ENCODE measurements at regions not wholly inside any gene's neighbourhood (a gene's known extent, or its start where the extent isn't known, plus 50 kb on each side); places are given as distances from the start of the nearest gene placed in this dataset.
"Not testable (repeated sequence)": the region's sequence is repeated elsewhere in the genome, so short reads cannot be mapped to it uniquely, and the experiment has no call there.

DNA sequence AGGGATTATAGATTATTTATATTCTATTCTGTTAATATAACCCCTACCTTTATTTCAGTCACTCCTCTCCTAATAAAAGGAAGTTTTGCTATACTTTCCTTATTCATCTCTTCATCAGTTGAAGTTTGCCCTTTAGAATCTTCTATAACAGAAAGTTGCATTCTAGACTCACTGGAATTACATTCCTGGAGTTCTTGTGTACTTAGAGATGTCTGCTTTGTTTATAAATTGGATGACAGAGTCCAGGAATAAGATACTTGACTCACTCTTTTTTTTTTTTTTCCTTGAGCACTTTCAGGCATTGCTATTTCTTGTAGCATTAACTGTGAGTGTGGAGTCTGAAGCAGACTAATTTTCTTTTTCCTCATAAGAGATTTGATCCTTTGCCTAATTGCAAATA lies 640.8 kb downstream of the XPNPEP1 start:
- DNase-seq (ENCODE audit: low read depth in 3 of 3) = no peak

DNA sequence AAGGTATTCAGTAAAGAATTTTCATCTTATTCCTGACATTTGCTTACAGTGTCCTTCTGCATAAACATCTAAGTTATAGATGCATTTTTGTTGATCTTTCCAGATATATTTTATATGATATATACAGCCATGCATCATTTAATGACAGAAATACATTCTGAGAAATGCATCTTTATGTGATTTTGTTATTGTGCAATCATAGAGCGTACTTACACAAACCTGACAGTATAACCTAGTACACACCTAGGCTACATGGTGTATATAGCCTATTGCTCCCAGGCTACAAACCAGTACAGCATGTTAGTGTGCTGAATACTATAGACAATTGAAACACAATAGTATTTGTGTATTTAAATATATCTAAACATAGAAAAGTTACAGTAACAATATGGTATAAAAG lies 642.0 kb downstream of the XPNPEP1 start:
- no peak for DNase-seq (ENCODE audit: low read depth in 3 of 3)

DNA sequence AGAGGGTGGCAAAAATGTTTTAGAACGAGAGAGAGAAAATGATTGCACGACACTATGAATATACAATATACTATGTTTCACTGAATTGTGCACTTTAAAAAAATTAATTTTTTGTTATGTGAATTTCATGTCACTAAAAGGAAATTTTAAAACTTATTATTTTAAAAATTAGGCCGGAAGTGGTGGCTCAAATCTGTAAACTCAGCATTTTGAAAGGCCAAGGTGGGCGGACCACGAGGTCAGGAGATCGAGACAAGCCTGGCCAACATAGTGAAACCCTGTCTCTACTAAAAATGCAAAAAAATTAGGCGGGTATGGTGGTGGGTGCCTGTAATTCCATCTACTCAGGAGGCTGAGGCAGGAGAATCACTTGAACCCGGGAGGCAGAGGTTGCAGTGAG lies 642.5 kb downstream of the XPNPEP1 start:
- DNase-seq (ENCODE audit: low read depth in 3 of 3) = no peak

DNA sequence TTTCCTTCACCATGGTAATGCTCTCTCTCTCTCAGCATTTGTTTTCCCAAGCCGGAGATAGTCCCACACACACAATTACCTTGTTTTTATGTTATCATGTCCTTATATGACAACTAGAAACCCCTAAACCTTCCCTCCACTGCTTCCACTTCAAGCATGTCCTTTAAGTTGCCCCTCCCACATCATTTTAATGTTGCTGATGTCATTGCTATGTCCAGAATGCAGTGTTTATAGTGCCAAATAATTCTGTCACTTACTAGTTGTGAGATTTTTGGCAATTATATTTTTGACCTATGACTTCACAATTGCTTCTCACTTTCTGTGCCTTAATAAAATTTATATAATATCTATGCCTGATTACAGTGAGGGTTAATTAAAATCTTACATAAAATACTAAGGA lies 645.9 kb downstream of the XPNPEP1 start:
- DNase-seq (ENCODE audit: low read depth in 3 of 3) = no peak

DNA sequence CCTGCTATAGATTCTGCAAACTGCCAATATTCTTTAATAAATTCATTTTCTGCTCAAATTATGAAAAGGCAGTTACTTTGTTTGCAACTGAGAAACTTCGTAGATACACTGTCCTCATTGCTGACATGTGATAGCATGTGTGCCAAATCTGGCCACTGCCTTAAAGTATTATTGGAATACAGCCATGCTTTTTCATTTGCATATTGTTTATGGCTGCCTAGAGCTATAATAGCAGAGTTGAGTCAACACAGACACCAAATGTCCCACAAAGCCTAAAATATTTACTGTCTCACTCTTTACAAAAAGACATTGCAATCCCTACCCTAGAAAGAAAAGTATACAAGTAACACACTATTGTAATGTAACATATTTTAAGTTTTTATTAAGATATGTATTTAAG lies 647.4 kb downstream of the XPNPEP1 start:
- no peak for DNase-seq (ENCODE audit: low read depth in 3 of 3)

DNA sequence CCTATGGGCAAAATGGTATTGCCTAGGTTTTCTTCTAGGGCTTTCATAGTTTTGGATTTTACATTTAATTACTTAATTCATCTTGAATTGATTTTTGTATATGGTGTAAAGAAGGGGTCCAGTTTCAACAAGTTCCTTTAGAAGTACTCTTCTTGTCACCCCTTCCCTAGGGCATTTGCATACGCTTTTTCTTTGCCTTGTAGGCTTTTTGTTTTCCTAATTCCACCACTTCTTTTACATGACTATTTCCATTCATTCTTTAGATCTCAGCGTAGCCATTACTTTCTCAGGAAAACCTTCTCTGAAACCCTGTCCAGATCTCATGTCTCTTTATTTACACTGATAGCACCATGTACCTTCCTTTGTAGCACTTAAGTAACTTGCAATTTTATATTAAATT lies 648.6 kb downstream of the XPNPEP1 start:
- no peak for DNase-seq (ENCODE audit: low read depth in 3 of 3)

GRCh38 chr10:109270173-109270572 lies 653.1 kb downstream of the XPNPEP1 start:
- DNase-seq (ENCODE audit: low read depth in 3 of 3) = no peak

DNA sequence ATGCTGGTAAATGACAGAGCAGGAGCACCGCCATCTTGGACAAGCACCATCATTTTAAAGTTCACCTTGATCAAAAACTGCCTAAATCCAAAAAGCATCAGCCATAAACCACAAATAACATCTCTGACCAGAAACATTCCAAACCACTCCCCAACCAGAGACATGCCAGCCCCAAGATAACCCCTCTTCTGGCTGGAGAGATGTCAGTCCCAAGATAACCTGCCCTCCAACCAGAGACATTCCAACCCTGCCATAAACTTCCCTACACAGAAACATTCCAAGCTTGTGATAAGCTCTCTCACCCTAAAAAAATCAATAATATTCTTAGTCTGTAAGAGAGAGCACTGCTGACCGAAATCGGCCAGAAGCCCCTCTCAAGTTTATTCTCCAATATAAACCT lies 659.3 kb downstream of the XPNPEP1 start:
- DNase-seq (ENCODE audit: low read depth in 3 of 3) = no peak

GRCh38 chr10:109261231-109261630 lies 662.1 kb downstream of the XPNPEP1 start:
- no peak for DNase-seq (ENCODE audit: low read depth in 3 of 3)

DNA sequence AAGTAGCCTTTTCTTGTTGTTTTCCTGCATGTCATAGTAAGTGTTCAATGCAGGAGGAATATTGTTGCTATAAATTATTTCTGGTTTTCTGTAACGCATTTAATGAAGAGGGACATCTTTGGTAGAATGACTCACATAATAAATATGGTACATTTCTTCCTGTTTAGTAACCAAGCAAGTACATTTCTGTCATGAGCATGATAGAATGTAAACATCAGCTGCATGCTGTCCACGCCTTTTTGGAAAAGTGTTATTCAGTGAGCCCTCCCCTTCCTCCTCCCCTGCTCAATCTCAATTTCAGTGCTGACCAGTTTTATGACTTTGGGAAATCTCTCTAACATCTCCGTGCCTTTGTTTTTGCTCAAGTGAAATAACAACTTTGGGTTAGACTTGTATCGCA lies 664.0 kb downstream of the XPNPEP1 start:
- no peak for DNase-seq (ENCODE audit: low read depth in 3 of 3)

- DNase-seq (ENCODE audit: low read depth in 3 of 3) = no peak
These were observed 670.0 kb downstream of the XPNPEP1 start for GRCh38 chr10:109253306-109253705.

- no peak for DNase-seq (ENCODE audit: low read depth in 3 of 3)
These were observed 673.2 kb downstream of the XPNPEP1 start for GRCh38 chr10:109250152-109250551.

- DNase-seq (ENCODE audit: low read depth in 3 of 3) = no peak
These were observed 675.5 kb downstream of the XPNPEP1 start for GRCh38 chr10:109247814-109248213.

- no peak for DNase-seq (ENCODE audit: low read depth in 3 of 3)
These were observed 677.5 kb downstream of the XPNPEP1 start for GRCh38 chr10:109245821-109246220.

GRCh38 chr10:109239371-109239770 lies 683.9 kb downstream of the XPNPEP1 start:
- no peak for DNase-seq (ENCODE audit: low read depth in 3 of 3)

DNA sequence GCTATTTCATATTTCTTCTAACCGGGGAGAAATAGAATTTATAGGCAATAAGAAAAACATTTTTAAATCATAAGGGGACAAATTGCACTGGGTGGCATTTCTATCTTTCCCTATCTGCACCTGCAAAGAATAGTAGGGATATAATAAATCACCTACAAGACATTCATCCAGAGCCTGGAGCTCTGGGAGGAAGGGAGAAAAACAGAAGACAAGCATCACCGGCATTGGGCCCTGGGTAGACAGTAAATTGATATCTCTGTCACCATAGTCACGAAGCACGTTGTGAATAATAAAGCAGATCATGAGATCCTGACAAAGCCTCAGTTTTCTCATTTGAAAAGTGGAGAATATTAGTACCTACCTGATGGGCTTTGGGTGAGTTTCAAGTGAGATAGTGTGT lies 685.6 kb downstream of the XPNPEP1 start:
- no peak for DNase-seq (ENCODE audit: low read depth in 3 of 3)

GRCh38 chr10:109237050-109237449 lies 686.3 kb downstream of the XPNPEP1 start:
- no peak for DNase-seq (ENCODE audit: low read depth in 3 of 3)

- not testable (repeated sequence) for DNase-seq (ENCODE audit: low read depth in 3 of 3)
These were observed 699.8 kb downstream of the XPNPEP1 start for GRCh38 chr10:109223533-109223932.

DNA sequence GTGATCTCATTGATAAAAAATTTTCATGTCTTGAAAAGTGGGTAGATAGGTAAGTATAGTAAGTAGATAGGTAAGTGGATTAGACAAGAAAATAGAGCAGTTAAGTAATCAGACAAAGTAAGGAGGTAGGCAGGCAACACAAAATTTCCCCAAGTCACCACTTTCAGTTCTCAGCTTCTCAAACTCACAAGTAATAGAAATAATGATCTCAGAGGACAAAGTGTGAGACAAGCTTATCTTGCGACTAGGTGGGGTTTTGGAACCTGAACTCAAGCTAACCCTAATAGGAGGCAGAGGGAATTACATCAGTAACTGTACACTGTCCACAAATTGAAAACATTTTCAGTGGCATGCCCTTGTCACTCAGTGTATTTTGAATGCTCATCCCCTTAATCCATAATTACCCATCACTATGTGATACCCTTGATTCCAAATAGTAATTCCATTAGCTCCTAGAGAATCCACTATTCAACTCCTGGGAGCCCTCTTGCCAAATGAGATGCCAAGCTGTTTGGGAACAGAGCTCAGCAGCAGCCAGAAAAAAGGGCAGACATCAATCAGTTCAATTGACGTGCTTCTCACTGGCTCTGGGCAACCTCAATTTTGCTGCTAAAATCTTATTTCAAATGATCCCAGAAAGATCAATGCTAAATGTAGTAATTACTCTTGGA lies 703.2 kb downstream of the XPNPEP1 start:
- DNase-seq (ENCODE audit: low read depth in 3 of 3) = no peak

DNA sequence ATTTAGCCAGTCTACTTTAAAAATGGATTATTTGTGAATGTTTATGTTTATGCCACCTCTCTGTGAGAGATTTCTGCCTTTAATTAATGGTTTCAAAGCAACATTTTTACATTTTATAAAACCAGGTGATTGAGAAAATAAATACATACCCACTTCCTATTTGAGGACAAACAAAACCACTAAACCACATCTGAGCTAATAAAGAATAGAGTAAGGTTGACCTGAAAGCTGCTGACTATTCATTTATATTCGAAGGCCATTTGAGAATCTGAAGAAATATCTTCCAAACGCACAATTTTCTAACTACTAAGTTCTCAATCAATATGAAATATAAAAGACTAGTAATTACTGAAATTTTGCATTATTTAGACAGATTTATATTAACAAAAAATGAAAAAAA lies 705.1 kb downstream of the XPNPEP1 start:
- no peak for DNase-seq (ENCODE audit: low read depth in 3 of 3)

- no peak for DNase-seq (ENCODE audit: low read depth in 3 of 3)
These were observed 707.8 kb downstream of the XPNPEP1 start for GRCh38 chr10:109215291-109216075.

GRCh38 chr10:109214891-109215290 lies 708.4 kb downstream of the XPNPEP1 start:
- not testable (repeated sequence) for DNase-seq (ENCODE audit: low read depth in 3 of 3)

DNA sequence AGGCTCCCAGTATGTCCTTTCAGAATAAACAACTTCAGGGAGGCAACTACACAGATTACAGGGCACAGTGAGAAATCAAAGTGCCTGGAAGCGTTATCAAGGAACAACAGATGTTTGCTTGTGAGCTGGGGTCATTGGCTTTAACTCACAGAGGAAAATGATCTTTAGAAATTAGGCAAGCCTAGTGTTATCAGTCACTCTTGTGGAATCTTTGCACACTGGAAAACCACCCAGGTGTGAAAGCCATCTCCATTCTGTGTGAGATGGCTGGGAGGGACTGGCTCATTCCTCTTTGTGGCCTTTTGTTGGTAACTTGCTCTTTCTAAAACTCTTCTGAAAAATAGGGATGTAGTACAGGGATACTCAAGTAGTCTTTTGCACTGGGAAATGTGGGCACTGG lies 716.0 kb downstream of the XPNPEP1 start:
- DNase-seq (ENCODE audit: low read depth in 3 of 3) = no peak
